A549 (cell line): ENCODE measurements at regions not wholly inside any gene's neighbourhood (a gene's known extent, or its start where the extent isn't known, plus 50 kb on each side); places are given as distances from the start of the nearest gene placed in this dataset.

Source experiments
- CBX8 ChIP-seq: fragments of 200-600 bp; sonication (generic); IDR thresholded peaks from 2 replicates; pipeline ENCODE4 v1.6.1; 2016
- CTCF ChIP-seq: fragments of >200 bp; sonication (Bioruptor Twin); formaldehyde crosslinking; IDR thresholded peaks from 3 replicates; pipeline ENCODE4 v1.5.1; 2016
- EP300 ChIP-seq, 2 experiments: fragments of >200 bp; sonication (Bioruptor Twin); formaldehyde crosslinking; IDR thresholded peaks; 2 replicates in 1 of 2; 3 replicates in 1 of 2; pipeline ENCODE4 v1.6.1; 2016 to 2017
- JUN ChIP-seq, 2 experiments: fragments of >200 bp; sonication (Bioruptor Twin); formaldehyde crosslinking; IDR thresholded peaks; 2 replicates in 1 of 2; 3 replicates in 1 of 2; pipeline ENCODE4 v1.6.1; 2016 to 2017
- KDM1A ChIP-seq: fragments of 200-600 bp; sonication (generic); IDR thresholded peaks from 2 replicates; pipeline ENCODE4 v1.6.1; 2016; ENCODE audit warnings: low read depth, mild to moderate bottlenecking
- MYC ChIP-seq: IDR thresholded peaks from 2 replicates; pipeline ENCODE4 v1.6.1; 2012; ENCODE audit warnings: mild to moderate bottlenecking, inconsistent platforms, low read length, improper control_type of control experiment, borderline replicate concordance

- TF ChIP-seq CTCF (no peak), KDM1A (no peak), JUN (IDR thresholded peaks at IDR 0.05) (no peak), MYC (no peak), CBX8 (no peak), EP300 (IDR thresholded peaks at IDR 0.05) (no peak)
Observed at GRCh38 chr10:11395581-11396310, 215.7 kb downstream of the USP6NL start.
